ENCODE measurements at regions not wholly inside any gene's neighbourhood (a gene's known extent, or its start where the extent isn't known, plus 50 kb on each side); places are given as distances from the start of the nearest gene placed in this dataset.

- TF ChIP-seq, protein P1, sequence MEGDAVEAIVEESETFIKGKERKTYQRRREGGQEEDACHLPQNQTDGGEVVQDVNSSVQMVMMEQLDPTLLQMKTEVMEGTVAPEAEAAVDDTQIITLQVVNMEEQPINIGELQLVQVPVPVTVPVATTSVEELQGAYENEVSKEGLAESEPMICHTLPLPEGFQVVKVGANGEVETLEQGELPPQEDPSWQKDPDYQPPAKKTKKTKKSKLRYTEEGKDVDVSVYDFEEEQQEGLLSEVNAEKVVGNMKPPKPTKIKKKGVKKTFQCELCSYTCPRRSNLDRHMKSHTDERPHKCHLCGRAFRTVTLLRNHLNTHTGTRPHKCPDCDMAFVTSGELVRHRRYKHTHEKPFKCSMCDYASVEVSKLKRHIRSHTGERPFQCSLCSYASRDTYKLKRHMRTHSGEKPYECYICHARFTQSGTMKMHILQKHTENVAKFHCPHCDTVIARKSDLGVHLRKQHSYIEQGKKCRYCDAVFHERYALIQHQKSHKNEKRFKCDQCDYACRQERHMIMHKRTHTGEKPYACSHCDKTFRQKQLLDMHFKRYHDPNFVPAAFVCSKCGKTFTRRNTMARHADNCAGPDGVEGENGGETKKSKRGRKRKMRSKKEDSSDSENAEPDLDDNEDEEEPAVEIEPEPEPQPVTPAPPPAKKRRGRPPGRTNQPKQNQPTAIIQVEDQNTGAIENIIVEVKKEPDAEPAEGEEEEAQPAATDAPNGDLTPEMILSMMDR (IDR thresholded peaks at IDR 0.05): no peak
- TF ChIP-seq EZH2 (IDR thresholded peaks at IDR 0.05; ENCODE audit: borderline replicate concordance, insufficient read depth, low read depth, low read length, poor library complexity, severe bottlenecking): no peak
These were observed 170.9 kb upstream of the CASK start for GRCh38 chrX:42094218-42094617.
